ENCODE measurements at regions not wholly inside any gene's neighbourhood (a gene's known extent, or its start where the extent isn't known, plus 50 kb on each side); places are given as distances from the start of the nearest gene placed in this dataset.
"Not testable (repeated sequence)": the region's sequence is repeated elsewhere in the genome, so short reads cannot be mapped to it uniquely, and the experiment has no call there.

DNA sequence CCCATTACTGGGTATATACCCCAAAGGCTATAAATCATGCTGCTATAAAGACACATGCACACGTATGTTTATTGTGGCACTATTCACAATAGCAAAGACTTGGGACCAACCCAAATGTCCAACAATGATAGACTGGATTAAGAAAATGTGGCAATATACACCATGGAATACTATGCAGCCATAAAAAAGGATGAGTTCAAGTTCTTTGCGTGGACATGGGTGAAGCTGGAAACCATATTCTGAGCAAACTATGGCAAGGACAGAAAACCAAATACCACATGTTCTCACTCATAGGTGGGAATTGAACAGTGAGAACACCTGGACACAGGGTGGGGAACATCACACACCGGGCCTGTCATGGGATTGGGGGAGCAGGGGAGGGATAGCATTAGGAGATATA, 54.4 kb upstream of the MUCL1 start:
- intact Hi-C loops (cut with micrococcal nuclease); H3K4me1 Mint-ChIP-seq (ENCODE audit: insufficient read depth, unreplicated experiment); H3K9me3 Mint-ChIP-seq (ENCODE audit: unreplicated experiment); H3K36me3 Mint-ChIP-seq (ENCODE audit: insufficient read depth, unreplicated experiment); CTCF ChIA-PET; POLR2A ChIA-PET; H3K27ac Mint-ChIP-seq (ENCODE audit: low read depth, unreplicated experiment); H3K4me3 Mint-ChIP-seq (ENCODE audit: unreplicated experiment); DNase-seq (ENCODE audit: unreplicated experiment); BruUV-seq (replicated peaks): not testable (repeated sequence)
- H3K27me3 Mint-ChIP-seq (ENCODE audit: insufficient read depth, unreplicated experiment) = peaks cover 39% of the 10 kb centered on the region

DNA sequence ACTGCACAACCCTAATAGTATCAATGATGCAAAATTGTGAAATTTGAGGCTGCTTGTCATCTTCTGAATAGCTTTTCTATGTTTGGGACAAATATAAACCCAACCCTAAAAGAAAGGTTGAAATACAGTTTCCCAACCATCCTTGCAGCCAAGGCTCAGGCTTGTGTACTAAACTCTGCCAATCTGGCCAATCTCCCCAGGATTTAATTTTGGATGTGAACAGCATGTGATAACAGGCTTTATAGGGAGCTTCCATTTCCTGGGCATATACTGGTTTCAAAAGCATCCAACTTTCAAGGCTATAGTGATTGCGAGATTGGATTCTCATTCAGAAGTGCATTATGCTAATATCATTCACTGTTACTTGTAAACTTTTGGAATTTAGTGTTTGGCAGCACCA, 55.7 kb upstream of the MUCL1 start:
- H3K27ac Mint-ChIP-seq (ENCODE audit: low read depth, unreplicated experiment) = no peak overlapping the region
- DNase-seq (ENCODE audit: unreplicated experiment) = no peak
- ChIA-PET CTCF (no interaction called here), POLR2A (no interaction called here)
- TF ChIP-seq, protein P1, sequence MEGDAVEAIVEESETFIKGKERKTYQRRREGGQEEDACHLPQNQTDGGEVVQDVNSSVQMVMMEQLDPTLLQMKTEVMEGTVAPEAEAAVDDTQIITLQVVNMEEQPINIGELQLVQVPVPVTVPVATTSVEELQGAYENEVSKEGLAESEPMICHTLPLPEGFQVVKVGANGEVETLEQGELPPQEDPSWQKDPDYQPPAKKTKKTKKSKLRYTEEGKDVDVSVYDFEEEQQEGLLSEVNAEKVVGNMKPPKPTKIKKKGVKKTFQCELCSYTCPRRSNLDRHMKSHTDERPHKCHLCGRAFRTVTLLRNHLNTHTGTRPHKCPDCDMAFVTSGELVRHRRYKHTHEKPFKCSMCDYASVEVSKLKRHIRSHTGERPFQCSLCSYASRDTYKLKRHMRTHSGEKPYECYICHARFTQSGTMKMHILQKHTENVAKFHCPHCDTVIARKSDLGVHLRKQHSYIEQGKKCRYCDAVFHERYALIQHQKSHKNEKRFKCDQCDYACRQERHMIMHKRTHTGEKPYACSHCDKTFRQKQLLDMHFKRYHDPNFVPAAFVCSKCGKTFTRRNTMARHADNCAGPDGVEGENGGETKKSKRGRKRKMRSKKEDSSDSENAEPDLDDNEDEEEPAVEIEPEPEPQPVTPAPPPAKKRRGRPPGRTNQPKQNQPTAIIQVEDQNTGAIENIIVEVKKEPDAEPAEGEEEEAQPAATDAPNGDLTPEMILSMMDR (IDR thresholded peaks at IDR 0.05; ENCODE audit: unreplicated experiment) = no peak
- no peaks in the 10 kb centered on the region for H3K4me1 Mint-ChIP-seq (ENCODE audit: insufficient read depth, unreplicated experiment)
- H3K9me3 Mint-ChIP-seq (ENCODE audit: unreplicated experiment) = no peaks in the 10 kb centered on the region
- H3K27me3 Mint-ChIP-seq (ENCODE audit: insufficient read depth, unreplicated experiment) = peaks cover 39% of the 10 kb centered on the region
- no peaks in the 10 kb centered on the region for H3K36me3 Mint-ChIP-seq (ENCODE audit: insufficient read depth, unreplicated experiment)
- BruUV-seq (replicated peaks) = no TSS peak
- intact Hi-C loops (cut with micrococcal nuclease) = no loop called here
- no peak overlapping the region for H3K4me3 Mint-ChIP-seq (ENCODE audit: unreplicated experiment)

- BruUV-seq (replicated peaks) = no TSS peak
- H3K36me3 Mint-ChIP-seq (ENCODE audit: insufficient read depth, unreplicated experiment) = no peaks in the 10 kb centered on the region
- no peaks in the 10 kb centered on the region for H3K9me3 Mint-ChIP-seq (ENCODE audit: unreplicated experiment)
- H3K27ac Mint-ChIP-seq (ENCODE audit: low read depth, unreplicated experiment) = no peak overlapping the region
- POLR2A ChIA-PET = no interaction called here
- TF ChIP-seq, protein P1 (IDR thresholded peaks at IDR 0.05; ENCODE audit: unreplicated experiment) = no peak
- DNase-seq (ENCODE audit: unreplicated experiment) = no peak
- intact Hi-C loops (cut with micrococcal nuclease) = no loop called here
- CTCF ChIA-PET = no interaction called here
- no peak overlapping the region for H3K4me3 Mint-ChIP-seq (ENCODE audit: unreplicated experiment)
- peaks cover 38% of the 10 kb centered on the region for H3K27me3 Mint-ChIP-seq (ENCODE audit: insufficient read depth, unreplicated experiment)
- H3K4me1 Mint-ChIP-seq (ENCODE audit: insufficient read depth, unreplicated experiment) = no peaks in the 10 kb centered on the region
Observed at GRCh38 chr12:54796991-54797390, 57.3 kb upstream of the MUCL1 start.

DNA sequence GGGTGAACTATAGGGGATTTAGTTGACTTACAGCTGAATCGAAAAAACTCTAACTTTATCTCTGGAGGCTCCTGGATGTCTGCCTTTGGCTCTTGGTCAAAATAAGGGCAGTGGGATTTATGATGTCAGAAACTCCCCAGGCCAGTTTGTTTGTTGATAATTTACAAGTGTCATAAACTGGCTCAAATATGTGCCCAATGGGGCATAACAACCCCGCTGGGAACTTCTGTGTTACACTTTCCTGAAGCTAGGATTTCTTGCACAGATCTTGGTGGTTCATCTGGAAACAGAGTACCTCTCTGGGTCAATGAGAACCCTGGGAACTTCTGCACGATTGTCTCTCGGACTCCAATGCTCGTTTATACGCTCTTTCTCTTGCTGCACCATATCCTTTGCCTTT, 58.7 kb upstream of the MUCL1 start:
- intact Hi-C loops (cut with micrococcal nuclease) = no loop called here
- no peak for DNase-seq (ENCODE audit: unreplicated experiment)
- no peaks in the 10 kb centered on the region for H3K9me3 Mint-ChIP-seq (ENCODE audit: unreplicated experiment)
- H3K4me3 Mint-ChIP-seq (ENCODE audit: unreplicated experiment) = no peak overlapping the region
- CTCF ChIA-PET = no interaction called here
- H3K27ac Mint-ChIP-seq (ENCODE audit: low read depth, unreplicated experiment) = no peak overlapping the region
- peaks cover 24% of the 10 kb centered on the region for H3K27me3 Mint-ChIP-seq (ENCODE audit: insufficient read depth, unreplicated experiment)
- TF ChIP-seq, protein P1 (IDR thresholded peaks at IDR 0.05; ENCODE audit: unreplicated experiment) = no peak
- no peaks in the 10 kb centered on the region for H3K4me1 Mint-ChIP-seq (ENCODE audit: insufficient read depth, unreplicated experiment)
- BruUV-seq (replicated peaks) = no TSS peak
- POLR2A ChIA-PET = no interaction called here
- no peaks in the 10 kb centered on the region for H3K36me3 Mint-ChIP-seq (ENCODE audit: insufficient read depth, unreplicated experiment)

DNA sequence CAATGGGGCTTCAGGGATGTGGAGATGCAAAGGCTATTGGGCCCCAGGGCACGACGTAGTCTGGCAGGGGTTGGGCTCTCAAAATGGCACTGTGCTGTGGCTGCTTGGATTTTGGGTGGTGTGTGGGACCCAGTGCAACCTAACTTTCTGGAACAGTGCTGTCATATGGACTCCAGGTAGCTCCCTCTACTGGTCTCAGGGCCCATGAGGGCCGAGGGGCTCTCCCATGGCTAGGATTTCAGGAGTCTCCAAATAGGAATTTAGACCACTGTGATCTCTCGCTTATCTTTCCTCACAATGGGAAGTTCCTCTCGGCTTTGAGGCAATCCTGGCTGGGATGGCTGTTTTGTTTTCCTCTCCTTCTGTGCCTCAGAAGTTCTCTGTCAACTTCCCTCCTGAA, 68.2 kb upstream of the MUCL1 start:
- intact Hi-C loops (cut with micrococcal nuclease) = no loop called here
- Mint-ChIP-seq H3K36me3 (ENCODE audit: insufficient read depth, unreplicated experiment) (no peaks in the 10 kb centered on the region), H3K27ac (ENCODE audit: low read depth, unreplicated experiment) (no peak overlapping the region), H3K4me1 (ENCODE audit: insufficient read depth, unreplicated experiment) (no peaks in the 10 kb centered on the region), H3K9me3 (ENCODE audit: unreplicated experiment) (no peaks in the 10 kb centered on the region), H3K4me3 (ENCODE audit: unreplicated experiment) (no peak overlapping the region), H3K27me3 (ENCODE audit: insufficient read depth, unreplicated experiment) (peaks cover 12% of the 10 kb centered on the region)
- TF ChIP-seq, protein P1 (IDR thresholded peaks at IDR 0.05; ENCODE audit: unreplicated experiment) = no peak
- ChIA-PET CTCF (interaction anchor here (0.9 kb wide), 1 partner anchor 37 kb away, joined by 3 read pairs; no protein-coding TSS in a partner anchor), POLR2A (no interaction called here)
- no TSS peak for BruUV-seq (replicated peaks)
- DNase-seq (ENCODE audit: unreplicated experiment) = no peak
